PFSK-1 (cell line): ENCODE measurements at regions not wholly inside any gene's neighbourhood (a gene's known extent, or its start where the extent isn't known, plus 50 kb on each side); places are given as distances from the start of the nearest gene placed in this dataset.

Source experiments
- TAF1 ChIP-seq: IDR thresholded peaks from 2 replicates; pipeline ENCODE4 v1.6.1; 2012; ENCODE audit warnings: low read length, control low read depth, borderline replicate concordance; ENCODE audit not compliant: insufficient read depth
- TF ChIP-seq, protein P1 (sequence below), 2 experiments: IDR thresholded peaks; 2 replicates each; pipeline versions ENCODE4 v1.6.1 to v1.8.0; 2011 to 2012; ENCODE audit warnings: low read depth in 2 of 2, low read length in 2 of 2, control low read depth in 1 of 2, inconsistent platforms in 1 of 2, mild to moderate bottlenecking in 1 of 2, moderate library complexity in 1 of 2; ENCODE audit not compliant: insufficient read depth in 1 of 2

DNA sequence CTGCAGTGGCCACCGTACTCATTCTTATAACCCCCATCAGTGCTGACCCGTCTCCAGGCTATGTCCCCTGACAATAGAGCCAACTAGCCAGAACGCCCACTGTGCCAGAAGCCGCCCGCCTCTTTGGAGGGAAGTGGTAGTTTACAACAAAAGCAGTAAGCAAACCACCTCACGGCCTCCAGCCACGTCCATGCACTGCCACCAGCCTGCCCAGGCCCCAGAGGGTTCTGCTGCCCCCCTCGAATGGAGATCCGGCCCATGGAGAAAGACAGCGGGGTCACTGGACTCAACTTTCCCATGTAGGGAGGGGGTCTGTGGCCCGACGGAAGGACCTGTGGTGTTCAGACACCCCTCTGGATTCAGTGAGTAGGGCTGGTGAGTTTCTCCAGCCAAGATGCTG lies 340.3 kb downstream of the CTTN start:
- TF ChIP-seq, protein P1, sequence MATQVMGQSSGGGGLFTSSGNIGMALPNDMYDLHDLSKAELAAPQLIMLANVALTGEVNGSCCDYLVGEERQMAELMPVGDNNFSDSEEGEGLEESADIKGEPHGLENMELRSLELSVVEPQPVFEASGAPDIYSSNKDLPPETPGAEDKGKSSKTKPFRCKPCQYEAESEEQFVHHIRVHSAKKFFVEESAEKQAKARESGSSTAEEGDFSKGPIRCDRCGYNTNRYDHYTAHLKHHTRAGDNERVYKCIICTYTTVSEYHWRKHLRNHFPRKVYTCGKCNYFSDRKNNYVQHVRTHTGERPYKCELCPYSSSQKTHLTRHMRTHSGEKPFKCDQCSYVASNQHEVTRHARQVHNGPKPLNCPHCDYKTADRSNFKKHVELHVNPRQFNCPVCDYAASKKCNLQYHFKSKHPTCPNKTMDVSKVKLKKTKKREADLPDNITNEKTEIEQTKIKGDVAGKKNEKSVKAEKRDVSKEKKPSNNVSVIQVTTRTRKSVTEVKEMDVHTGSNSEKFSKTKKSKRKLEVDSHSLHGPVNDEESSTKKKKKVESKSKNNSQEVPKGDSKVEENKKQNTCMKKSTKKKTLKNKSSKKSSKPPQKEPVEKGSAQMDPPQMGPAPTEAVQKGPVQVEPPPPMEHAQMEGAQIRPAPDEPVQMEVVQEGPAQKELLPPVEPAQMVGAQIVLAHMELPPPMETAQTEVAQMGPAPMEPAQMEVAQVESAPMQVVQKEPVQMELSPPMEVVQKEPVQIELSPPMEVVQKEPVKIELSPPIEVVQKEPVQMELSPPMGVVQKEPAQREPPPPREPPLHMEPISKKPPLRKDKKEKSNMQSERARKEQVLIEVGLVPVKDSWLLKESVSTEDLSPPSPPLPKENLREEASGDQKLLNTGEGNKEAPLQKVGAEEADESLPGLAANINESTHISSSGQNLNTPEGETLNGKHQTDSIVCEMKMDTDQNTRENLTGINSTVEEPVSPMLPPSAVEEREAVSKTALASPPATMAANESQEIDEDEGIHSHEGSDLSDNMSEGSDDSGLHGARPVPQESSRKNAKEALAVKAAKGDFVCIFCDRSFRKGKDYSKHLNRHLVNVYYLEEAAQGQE (IDR thresholded peaks at IDR 0.05; ENCODE audit: insufficient read depth in 1 of 2, low read depth in 2 of 2, low read length in 2 of 2), result no peak
- TF ChIP-seq TAF1, result no peak
